GM21526 (cell line): ENCODE measurements at regions not wholly inside any gene's neighbourhood (a gene's known extent, or its start where the extent isn't known, plus 50 kb on each side); places are given as distances from the start of the nearest gene placed in this dataset.

Experiments used
- ATAC-seq: cut with Tn5 transposase; IDR thresholded peaks from one replicate; pipeline ENCODE4 v1.9.1; 2021; ENCODE audit warnings: moderate library complexity; ENCODE audit not compliant: unreplicated experiment, low FRiP score

DNA sequence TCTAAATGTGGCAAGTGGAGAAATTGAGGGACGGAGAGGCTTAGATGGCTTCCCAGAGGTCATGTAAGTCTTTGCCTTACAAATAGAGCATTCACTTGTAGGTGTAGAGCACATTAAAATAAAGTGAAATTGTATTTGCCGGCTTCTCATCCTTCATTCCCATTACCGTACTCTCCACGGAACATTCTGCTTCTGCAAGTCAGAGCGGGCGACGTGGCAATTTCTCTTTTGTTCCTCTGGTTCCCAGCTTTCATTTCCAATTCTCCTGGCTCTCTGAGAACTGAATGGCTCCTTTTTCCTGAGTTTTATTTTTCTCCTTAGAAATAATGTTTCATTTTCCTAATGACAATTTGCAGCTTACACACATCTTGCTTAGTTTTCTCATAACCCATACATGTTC lies 51.3 kb upstream of the PFKP start:
- no peak for ATAC-seq

DNA sequence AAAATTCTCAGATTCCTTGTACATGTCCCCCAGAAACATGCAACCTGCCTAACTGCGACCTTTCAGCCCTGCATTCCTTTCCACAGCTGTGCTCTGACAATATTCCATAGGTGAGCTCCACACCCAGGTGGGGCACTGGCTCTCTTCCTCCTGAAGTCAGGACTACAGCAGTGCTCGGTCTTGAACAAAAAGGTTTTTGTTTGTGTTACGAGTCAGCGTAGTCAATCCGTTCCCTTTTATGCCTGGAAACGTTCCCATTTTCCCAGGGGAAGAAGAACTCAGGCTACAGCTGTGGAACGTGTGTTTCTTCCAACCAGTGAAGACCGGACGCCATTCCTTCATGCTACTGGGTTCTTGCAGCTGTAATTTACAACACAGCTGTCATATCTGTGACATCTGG lies 52.4 kb upstream of the PFKP start:
- no peak for ATAC-seq

DNA sequence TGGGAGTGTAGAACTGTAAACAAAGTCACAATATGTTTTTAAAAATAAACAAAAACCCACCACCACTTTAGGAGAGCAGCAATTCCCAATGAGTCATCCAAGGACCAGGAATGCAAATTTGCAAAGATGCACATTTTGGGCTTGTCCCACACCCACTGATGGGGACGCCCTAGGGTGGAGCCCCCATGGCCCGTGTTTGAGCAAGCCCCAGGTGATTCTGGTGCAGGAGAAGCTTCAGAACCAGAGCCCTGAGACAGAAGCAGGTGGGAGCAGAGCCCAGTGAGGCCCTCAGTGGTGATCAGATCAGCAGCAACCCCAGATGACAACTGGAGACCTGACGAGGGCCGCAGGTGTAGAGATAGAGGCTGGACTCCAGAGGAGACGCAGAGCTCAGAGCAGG lies 55.1 kb upstream of the PFKP start:
- no peak for ATAC-seq

DNA sequence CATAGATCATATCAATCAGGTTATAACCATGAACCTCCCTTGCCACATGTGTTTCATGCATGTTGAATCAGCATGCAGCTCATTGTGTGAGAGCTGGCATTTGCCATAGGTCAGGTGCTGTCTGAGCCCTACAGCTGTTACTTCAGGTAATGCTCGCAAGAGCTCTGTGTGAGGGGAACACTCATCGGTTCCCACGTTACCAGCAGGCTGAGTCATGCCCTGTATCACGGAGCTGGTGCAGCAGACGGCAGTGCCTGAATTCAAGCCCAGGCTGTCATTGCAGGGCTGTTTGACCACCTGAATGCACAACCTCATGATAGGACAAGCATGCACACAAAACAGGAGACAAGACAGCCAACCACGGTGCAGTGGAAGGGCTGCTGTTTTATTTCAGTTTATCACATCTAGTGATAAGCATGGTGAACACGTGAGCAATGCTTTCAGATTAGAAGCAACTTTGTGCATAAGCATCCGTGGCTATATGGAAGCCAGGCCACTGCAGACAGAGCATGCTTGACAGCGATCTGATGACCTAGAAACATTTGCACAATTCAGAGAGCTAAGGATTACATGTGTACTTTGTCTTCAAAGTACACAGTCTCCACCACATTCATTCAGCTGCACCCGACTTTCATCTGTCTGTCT lies 56.4 kb upstream of the PFKP start:
- no peak for ATAC-seq

DNA sequence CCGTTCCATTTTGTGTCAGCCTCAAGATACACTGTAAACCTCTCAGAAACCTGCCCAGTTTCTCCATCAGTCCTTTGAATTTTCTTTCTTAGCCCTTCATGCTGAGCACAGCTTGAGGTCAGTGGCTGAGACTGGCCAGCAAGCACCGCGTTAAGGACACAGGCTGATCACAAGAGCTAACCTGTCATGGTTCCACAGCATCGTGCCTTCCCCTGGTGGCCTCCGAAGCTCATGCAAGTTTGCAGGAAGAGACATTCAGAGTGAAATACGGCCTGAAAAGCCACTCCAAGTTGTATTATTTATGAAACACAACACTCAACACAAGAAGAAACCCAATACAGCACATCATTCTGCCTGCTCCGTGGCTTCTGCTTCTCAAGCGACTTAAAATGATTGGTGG lies 57.0 kb upstream of the PFKP start:
- no peak for ATAC-seq

DNA sequence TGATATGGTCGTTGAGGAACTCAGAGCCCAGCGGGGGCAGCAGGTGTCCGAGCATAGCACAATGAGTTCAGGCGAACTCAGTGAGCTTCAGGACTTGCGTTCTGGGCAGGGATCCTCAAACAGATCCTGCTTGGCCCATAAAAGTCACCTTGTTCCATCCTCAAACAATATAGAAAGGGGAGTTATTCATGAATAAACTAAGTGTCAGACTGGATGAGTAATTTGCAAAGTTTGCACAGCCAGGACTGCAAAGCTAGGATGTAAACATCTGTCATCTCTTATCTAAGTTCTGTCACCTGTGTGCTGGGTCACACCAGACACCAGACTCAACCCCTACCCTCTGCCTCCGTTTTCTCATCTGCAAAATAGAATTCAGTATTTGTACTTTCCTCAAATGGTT lies 58.0 kb upstream of the PFKP start:
- no peak for ATAC-seq

DNA sequence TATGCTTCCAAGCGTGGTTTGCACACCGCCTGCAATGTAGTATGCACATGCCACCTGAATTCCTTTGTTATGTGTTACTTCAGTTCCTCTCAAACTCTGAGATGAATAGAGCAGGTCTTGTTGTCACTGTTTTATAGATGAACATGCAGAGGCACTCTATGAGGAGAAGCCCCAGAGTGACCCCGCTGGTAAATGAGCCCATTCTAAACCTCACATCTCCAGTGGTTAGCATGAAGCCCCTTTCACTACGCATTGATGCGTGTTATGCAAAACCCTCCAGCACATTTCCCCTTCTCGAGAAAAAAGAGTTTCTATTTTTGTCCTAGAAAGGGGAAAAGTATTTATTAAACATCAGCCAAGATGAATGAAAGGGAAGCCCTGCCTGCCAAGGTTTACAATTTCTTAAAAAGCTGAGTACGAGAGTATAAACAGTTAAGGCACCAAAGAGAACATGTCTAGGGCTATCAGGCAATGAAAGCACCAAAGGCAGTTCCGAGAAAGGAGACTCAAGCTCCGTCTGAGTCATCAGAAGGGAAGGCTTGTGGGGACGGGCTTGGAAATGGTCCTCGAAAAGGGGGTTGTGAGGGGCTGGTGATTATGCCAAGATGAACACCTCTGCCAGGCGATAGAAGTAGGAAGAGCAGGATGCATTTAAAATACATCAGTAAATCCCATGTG lies 58.7 kb upstream of the PFKP start:
- ATAC-seq = no peak

DNA sequence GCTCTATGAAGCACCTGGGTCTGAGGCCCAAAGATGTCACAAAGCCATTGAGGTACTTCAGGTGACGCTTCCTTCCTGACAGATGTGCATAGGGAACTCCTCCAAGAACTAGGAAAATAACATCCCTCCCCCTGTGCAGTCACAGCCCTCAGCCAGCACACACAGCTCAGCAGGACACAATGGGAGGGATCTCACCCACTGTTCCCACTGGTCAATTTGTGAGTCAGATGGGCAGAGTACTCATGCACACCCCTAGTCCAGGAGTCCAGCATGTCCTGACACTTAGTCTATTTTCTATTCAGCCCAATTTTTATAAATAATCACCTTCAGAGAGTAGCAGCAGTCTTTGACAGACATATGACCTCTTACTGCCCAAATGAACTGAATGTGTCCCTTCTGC lies 60.7 kb upstream of the PFKP start:
- ATAC-seq = no peak

DNA sequence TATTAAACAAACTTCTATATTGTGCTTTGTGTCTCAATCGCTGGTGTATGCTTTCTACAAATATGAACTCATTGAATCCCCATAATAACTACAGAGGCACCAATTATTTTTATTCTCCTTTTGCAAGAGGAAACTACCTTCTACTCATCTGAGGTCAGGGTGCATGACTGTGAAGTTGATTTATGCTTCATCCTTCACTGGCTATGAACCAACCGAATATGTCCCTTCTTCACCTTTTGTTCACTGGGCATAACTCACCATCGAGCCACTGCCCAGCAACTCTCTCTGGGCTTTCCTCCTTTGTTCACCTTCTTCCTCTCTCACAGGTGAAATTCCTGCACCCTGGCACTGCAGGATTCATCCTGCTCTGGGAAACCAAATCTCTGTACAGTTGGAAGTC lies 61.3 kb upstream of the PFKP start:
- no peak for ATAC-seq

DNA sequence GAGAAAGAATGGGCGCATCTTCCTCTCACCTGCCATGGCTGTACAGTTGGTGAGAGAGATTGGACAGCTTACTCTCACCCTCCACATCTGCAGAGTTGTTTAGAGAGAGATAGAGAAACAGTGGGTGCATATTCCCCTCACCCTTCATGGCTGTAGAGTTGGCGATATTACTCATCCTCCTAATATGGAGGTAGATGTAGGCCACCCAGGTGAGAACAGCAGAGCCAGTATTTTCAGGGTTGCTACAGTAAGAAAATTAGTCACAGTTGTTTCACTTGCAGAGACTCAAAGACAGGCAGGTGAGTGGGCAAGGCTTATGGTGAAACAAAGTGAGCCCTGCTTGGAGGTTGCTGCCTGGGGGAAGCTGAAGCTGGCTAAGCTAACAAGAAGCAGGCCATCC lies 65.0 kb upstream of the PFKP start:
- ATAC-seq = no peak

DNA sequence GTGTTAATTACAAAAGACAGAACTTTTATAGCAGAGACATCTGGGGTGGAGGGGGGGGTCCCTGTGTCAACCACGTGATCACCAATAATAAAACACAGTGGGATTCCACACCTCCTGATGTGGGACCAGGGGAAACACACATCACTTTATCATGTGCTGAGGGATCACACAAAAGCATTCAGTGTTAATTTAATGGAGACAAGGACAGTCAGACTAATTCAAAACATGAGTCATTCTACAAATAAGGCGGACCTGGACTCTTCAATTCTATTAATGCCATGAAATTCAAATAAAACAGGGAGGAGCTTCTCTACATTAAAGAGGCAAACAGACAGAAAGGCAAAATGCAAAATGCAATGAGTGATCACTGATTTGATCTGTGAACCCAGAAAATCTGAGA lies 67.3 kb upstream of the PFKP start:
- no peak for ATAC-seq

DNA sequence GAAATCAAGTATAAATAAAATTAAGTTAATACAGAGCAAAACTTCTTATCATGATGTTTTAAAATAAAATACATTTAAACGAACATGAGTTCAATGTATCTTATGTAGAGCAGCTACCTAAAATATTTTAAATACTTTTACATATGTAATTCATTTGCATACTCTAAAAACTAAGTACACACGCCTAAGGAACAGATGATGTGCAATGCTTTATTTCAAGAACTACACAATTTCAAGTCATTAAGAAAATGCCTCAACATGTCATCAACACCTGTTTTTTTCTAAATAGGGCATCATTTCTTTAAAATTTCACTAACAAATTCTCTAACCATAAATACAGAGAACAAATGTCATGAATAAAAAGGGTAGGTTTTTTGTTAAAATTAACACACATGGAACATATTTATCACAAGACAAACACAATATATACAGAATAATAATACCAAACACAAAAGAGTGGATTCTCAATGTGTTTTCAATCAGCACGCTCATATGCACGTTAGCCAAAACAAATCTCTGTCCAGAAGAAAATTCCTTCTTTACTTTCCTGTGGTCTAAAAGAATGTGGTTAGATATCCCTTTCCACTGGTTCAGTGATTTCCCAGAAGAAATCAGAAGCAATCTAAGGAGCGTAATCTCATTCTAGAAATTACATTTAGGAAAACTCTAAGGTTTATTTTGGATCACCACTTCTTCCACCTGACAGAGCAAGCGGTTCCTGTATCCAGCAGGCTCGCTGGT lies 73.0 kb upstream of the PFKP start:
- ATAC-seq = no peak

DNA sequence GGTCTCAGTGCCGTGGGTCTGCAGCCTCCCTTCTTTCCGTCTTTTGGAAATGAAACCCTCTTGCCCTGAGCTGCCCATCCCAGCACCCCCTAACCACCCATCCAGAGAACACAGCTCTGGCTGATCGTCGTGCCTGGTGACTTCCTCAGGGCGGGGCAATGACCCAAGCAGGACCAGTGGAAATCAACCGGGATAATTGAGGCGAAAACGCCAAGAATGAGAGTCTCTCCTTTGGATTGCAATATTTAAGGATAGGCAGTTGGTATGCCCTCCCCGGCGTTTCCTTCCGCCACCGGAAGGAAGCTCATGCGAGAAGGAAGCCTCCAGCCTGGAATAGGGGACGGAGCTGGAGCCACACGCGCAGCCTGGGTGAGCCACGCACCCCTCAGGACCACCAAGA lies 73.7 kb upstream of the PFKP start:
- ATAC-seq = no peak

DNA sequence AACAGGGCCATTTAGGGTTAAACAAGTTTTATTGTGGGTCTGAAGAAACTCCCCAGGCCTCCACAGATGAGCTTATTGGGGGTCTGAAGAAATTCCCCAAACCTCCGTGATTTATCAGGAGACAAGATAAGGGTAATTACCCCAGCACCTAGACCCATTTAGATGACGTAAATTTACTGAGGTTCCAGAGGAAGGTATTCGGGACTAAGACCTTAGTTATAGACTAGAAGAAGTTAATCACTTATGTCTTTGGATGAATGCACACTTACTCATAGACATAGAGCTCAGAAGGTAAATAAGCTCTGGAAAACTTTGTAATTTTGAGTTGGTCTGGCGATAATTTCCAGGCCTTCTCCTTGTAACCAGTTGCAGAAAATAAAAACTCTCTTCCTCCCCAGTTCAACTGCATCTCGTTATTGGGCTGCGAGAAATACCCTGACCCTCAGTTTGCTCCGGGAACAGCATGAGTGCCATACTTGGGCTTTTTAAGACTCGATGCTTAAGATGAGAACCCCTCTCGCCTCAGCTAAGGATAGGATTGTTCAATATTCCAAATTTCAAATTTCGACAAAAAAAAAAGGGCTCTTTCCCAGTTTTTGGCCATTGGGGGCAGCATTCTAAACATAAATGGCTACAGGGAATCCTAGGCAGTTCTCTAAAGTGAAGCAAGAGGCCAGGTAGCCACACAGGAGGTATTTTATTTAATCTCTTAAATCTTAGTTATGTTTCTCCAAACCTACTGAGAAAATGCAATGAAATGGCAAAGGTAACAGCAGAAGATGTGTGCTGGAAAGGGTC lies 74.7 kb upstream of the PFKP start:
- no peak for ATAC-seq

DNA sequence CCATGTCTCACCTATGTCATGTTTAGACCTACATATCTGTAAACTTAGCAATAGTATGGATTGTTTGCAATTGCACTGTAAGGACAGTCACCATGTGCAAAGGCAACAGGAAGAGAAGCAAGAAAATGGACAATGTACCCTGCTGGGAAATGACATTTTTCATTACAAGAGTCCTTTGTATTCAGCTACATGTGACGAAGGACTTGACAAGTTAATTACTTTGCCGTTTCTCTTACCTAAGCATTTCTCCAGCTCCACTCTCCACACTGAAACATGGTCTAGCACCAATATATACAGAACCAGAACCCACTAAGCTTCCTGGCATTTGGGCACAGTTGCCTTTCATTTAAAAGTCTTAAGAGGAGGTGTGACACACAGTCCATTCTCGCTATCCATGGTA lies 76.6 kb upstream of the PFKP start:
- ATAC-seq = no peak

DNA sequence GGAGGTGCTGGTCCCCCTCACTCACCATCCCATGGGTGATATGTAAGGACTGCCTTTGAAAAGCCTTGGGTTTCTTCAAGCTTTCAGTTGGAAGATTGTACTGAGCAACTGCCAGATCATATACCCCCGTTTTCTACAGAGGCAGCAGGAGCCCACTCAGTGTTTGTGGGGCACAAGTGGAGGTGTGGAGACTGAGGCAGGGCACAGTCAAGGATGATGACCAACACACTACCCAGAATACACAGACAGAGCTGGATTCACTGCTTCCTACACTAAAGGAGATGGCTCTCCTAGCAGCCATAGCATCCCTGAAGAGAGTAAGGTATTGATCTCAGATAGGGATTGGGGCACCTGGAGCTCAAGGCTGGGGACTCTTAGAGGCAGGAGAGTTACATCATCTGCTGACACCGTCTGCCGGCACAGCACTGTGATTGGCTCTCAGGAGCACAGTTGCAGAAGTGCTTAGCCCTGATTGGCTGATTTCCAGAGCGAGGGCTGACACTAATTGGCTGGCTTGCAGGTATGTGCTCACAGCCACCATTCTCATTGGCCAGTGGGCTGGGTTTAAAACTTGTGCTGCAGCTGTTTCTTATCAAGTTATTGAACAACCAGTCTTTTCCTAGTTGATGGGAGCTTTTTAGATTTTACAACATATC lies 77.9 kb upstream of the PFKP start:
- ATAC-seq = no peak

DNA sequence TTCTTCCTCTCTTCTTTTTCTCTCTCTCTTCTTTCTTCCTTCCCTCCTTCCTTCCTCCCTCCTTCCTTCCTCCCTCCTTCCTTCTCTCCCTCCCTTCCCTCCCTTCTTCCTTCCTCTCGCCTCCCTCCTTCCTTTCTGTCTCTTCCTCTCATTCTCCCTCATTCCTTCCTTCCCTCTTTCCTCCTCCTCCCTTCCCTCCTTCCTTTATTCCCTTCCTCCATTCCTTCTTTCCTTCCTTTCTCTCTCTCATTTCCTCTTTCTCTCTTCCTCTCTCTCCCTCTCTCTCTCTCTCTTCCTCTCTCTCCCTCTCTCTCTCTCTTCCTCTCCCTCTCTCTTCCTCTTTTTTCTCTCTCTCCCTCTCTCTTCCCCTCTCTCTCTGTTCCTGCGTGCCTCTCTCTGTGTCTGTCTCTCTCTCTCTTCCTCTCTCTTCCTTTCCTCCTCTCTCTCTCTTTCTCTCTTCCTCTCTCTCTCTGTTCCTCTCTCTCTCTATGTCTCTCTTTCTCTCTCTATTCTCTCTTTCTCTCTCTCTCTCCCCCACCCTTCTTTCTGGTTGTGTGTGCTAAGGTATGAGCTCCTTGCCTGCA lies 80.1 kb upstream of the PFKP start:
- no peak for ATAC-seq

DNA sequence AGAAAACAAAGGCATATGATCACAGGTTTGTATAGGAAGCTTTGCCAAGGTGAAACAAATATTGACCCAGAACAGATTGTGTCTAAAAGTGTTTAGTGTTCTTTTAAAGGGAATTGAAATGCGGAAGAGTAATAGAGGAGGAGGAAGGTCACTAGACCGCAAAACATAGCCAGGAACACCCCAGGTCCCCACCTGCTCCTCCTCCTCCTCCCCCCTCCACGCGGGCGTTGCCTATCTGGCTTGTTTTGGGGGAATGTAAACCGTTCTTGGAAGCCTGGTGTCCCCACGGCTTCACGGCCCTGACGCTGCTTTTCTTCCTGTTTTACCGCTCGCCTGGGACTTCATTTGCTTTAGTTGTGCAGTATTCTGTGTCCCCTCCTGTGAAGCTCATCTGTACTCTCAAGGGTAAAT lies 81.0 kb upstream of the PFKP start:
- no peak for ATAC-seq

DNA sequence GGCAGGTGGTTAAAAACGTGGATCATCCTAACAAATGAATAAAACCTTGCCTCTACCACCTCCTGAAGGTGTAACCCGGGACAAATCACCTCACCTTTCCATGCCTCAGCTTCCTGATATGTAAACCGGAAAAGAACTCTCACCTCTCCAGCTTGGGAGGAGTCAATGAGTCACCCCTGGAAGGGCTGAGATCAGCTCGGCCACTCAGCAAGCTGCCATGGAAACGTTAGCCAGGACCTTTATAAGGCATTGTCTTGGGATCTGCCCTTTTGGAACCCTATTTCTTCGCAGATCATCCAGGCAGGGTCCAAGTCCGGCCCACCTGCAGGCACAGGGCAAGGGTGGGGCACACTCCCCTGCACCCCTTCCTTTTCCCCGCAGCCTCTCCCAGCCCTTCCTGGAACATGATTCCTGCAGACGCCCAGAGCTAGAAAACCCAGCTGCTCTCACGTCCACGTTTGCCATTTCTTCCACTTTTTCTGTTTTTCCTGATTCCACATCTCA lies 81.6 kb upstream of the PFKP start:
- ATAC-seq = no peak

DNA sequence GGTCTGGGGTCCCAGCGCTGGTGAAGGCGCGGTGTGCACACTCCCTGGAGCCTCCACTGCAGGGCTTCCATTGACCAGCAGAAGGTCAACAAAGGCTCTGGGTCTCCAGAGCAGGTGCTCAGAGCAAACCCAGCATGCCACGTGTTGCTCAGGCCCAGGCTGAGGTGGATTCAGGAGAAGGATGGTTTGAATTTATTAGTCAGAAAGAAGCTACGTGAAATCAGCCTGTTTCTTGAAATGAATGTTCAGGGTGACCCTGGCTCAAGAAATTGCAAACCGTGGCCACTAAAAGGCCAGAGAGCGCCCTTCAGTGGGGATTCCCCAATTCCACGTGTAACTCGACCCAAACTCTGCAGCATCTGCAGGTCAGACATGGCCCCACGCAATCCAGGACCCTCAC lies 82.7 kb upstream of the PFKP start:
- ATAC-seq = no peak
